ENCODE measurements at regions not wholly inside any gene's neighbourhood (a gene's known extent, or its start where the extent isn't known, plus 50 kb on each side); places are given as distances from the start of the nearest gene placed in this dataset.

GRCh38 chr1:239125027-239125426 lies 261.3 kb upstream of the CHRM3 start:
- no peaks in the 10 kb centered on the region for H3K36me3 ChIP-seq (ENCODE audit: insufficient read depth, low read length)
- no peak overlapping the region for H3K9ac ChIP-seq (ENCODE audit: low read length)
- no peaks in the 10 kb centered on the region for H3K9me2 ChIP-seq (ENCODE audit: insufficient read depth, low read length)
- no peaks in the 10 kb centered on the region for H3K9me3 ChIP-seq (ENCODE audit: low read length)
- TF ChIP-seq RAD21 (conservative IDR thresholded peaks at IDR 0.05) (no peak), CTCF (IDR thresholded peaks at IDR 0.05; ENCODE audit: poor library complexity, severe bottlenecking) (no peak)
- H2AFZ ChIP-seq (ENCODE audit: low read depth, low read length) = no peak overlapping the region
- no peaks in the 10 kb centered on the region for H3K27me3 ChIP-seq (ENCODE audit: insufficient read depth, low read depth, low read length)
- no peaks in the 10 kb centered on the region for H3F3A ChIP-seq (ENCODE audit: insufficient read depth, low read length, poor library complexity, severe bottlenecking)
- H3K4me2 ChIP-seq (ENCODE audit: low read length) = no peak overlapping the region
- H3K4me3 ChIP-seq (ENCODE audit: low read length) = no peak overlapping the region
- no peaks in the 10 kb centered on the region for H3K79me2 ChIP-seq (replicated peaks; ENCODE audit: insufficient read depth, low read length)
- H3K27ac ChIP-seq (ENCODE audit: low read length) = no peak overlapping the region
- no peaks in the 10 kb centered on the region for H4K20me1 ChIP-seq (ENCODE audit: insufficient read depth)

DNA sequence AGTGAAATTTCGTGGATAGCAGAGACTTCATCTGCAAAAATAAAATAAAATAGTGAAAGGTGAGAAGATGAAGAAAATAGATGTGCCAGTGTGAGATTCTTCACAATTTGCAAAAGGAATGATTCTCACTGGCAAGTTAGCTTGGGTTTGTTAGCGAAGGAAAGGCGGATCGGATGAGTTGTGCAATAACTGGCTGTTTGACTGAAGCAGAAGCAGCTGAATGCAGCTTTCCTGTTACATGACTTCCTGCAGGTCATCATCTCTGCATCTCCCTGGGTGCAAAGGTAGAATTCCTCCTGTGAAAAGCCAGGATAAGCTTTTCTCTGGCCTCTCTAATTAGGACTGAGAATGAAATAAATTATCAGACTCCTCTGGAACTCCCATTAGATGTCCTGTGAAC lies 263.1 kb upstream of the CHRM3 start:
- Histone ChIP-seq H3K36me3 (ENCODE audit: insufficient read depth, low read length) (no peaks in the 10 kb centered on the region), H4K20me1 (ENCODE audit: insufficient read depth) (no peaks in the 10 kb centered on the region), H2AFZ (ENCODE audit: low read depth, low read length) (no peak overlapping the region), H3K9me3 (ENCODE audit: low read length) (no peaks in the 10 kb centered on the region), H3K27ac (ENCODE audit: low read length) (no peak overlapping the region), H3K9me2 (ENCODE audit: insufficient read depth, low read length) (no peaks in the 10 kb centered on the region), H3K4me2 (ENCODE audit: low read length) (no peak overlapping the region), H3K27me3 (ENCODE audit: insufficient read depth, low read depth, low read length) (no peaks in the 10 kb centered on the region), H3K9ac (ENCODE audit: low read length) (no peak overlapping the region), H3K79me2 (replicated peaks; ENCODE audit: insufficient read depth, low read length) (no peaks in the 10 kb centered on the region), H3F3A (ENCODE audit: insufficient read depth, low read length, poor library complexity, severe bottlenecking) (no peaks in the 10 kb centered on the region), H3K4me3 (ENCODE audit: low read length) (no peak overlapping the region)
- TF ChIP-seq TAF1 (IDR thresholded peaks at IDR 0.05; ENCODE audit: low read depth) (no peak), EP300 (conservative IDR thresholded peaks at IDR 0.05; ENCODE audit: poor library complexity, severe bottlenecking) (no peak), RAD21 (conservative IDR thresholded peaks at IDR 0.05) (no peak), EZH2 (IDR thresholded peaks at IDR 0.05; ENCODE audit: borderline replicate concordance, insufficient read depth, low read length, poor library complexity, severe bottlenecking) (no peak)

GRCh38 chr1:239112101-239112935 lies 274.1 kb upstream of the CHRM3 start:
- Histone ChIP-seq H3K9me3 (ENCODE audit: low read length) (no peaks in the 10 kb centered on the region), H3K79me2 (replicated peaks; ENCODE audit: insufficient read depth, low read length) (no peaks in the 10 kb centered on the region), H3K27me3 (ENCODE audit: insufficient read depth, low read depth, low read length) (no peaks in the 10 kb centered on the region), H3K9ac (ENCODE audit: low read length) (no peak overlapping the region), H3K4me3 (ENCODE audit: low read length) (no peak overlapping the region), H3K9me2 (ENCODE audit: insufficient read depth, low read length) (no peaks in the 10 kb centered on the region), H3K36me3 (ENCODE audit: insufficient read depth, low read length) (no peaks in the 10 kb centered on the region), H2AFZ (ENCODE audit: low read depth, low read length) (no peak overlapping the region), H3F3A (ENCODE audit: insufficient read depth, low read length, poor library complexity, severe bottlenecking) (no peaks in the 10 kb centered on the region), H3K4me2 (ENCODE audit: low read length) (no peak overlapping the region), H4K20me1 (ENCODE audit: insufficient read depth) (no peaks in the 10 kb centered on the region), H3K27ac (ENCODE audit: low read length) (no peak overlapping the region)
- TF ChIP-seq RAD21 (conservative IDR thresholded peaks at IDR 0.05) (no peak), MXI1 (conservative IDR thresholded peaks at IDR 0.05; ENCODE audit: poor library complexity, severe bottlenecking) (no peak), SMC3 (conservative IDR thresholded peaks at IDR 0.05; ENCODE audit: poor library complexity) (no peak), POLR2AphosphoS5 (IDR thresholded peaks at IDR 0.05) (no peak), TAF1 (IDR thresholded peaks at IDR 0.05; ENCODE audit: low read depth) (no peak), EP300 (conservative IDR thresholded peaks at IDR 0.05; ENCODE audit: poor library complexity, severe bottlenecking) (no peak)

Measured in neural cell (in vitro differentiated cells).